PFSK-1 (cell line): ENCODE measurements at regions not wholly inside any gene's neighbourhood (a gene's known extent, or its start where the extent isn't known, plus 50 kb on each side); places are given as distances from the start of the nearest gene placed in this dataset.

ENCODE experiments used
- FOXP2 ChIP-seq: optimal IDR thresholded peaks from 2 replicates; pipeline ENCODE3; 2011; ENCODE audit warnings: borderline replicate concordance, control low read depth, inconsistent platforms; ENCODE audit not compliant: insufficient read depth; ENCODE audit errors: extremely low read length, extremely low read depth
- POLR2AphosphoS5 ChIP-seq: IDR thresholded peaks from 2 replicates; pipeline ENCODE4 v1.6.1; 2012; ENCODE audit warnings: low read depth, mild to moderate bottlenecking, control low read depth, low read length, moderate library complexity
- SIN3A ChIP-seq: IDR thresholded peaks from 2 replicates; pipeline ENCODE4 v1.6.1; 2012; ENCODE audit warnings: mild to moderate bottlenecking, low read length, moderate library complexity, borderline replicate concordance; ENCODE audit not compliant: insufficient read depth
- TAF1 ChIP-seq: IDR thresholded peaks from 2 replicates; pipeline ENCODE4 v1.6.1; 2012; ENCODE audit warnings: low read length, control low read depth, borderline replicate concordance; ENCODE audit not compliant: insufficient read depth
- TF ChIP-seq, protein P1 (sequence below), 2 experiments: IDR thresholded peaks; 2 replicates each; pipeline versions ENCODE4 v1.6.1 to v1.8.0; 2011 to 2012; ENCODE audit warnings: low read depth in 2 of 2, low read length in 2 of 2, control low read depth in 1 of 2, inconsistent platforms in 1 of 2, mild to moderate bottlenecking in 1 of 2, moderate library complexity in 1 of 2; ENCODE audit not compliant: insufficient read depth in 1 of 2

DNA sequence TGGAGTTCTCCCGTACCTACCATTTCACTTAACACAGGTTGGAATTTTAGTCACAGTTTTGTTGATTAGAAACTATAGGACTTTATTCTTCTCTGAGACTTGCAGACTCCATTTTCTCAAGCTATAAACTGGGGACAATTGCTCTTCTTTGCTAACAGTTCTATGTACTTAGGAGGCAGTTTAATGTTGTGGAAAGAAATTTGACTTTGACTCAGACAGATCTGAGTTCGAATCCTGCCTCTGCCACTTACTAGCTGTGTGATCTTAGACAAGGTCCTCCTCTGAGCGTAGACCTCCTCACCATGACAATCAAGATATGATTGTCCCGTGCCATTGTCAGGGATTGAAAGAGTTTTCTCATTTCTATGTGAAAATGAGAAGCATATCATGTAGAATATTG lies 196.4 kb upstream of the HES1 start:
- TF ChIP-seq TAF1, result no peak
- TF ChIP-seq FOXP2, result no peak
- TF ChIP-seq, protein P1, sequence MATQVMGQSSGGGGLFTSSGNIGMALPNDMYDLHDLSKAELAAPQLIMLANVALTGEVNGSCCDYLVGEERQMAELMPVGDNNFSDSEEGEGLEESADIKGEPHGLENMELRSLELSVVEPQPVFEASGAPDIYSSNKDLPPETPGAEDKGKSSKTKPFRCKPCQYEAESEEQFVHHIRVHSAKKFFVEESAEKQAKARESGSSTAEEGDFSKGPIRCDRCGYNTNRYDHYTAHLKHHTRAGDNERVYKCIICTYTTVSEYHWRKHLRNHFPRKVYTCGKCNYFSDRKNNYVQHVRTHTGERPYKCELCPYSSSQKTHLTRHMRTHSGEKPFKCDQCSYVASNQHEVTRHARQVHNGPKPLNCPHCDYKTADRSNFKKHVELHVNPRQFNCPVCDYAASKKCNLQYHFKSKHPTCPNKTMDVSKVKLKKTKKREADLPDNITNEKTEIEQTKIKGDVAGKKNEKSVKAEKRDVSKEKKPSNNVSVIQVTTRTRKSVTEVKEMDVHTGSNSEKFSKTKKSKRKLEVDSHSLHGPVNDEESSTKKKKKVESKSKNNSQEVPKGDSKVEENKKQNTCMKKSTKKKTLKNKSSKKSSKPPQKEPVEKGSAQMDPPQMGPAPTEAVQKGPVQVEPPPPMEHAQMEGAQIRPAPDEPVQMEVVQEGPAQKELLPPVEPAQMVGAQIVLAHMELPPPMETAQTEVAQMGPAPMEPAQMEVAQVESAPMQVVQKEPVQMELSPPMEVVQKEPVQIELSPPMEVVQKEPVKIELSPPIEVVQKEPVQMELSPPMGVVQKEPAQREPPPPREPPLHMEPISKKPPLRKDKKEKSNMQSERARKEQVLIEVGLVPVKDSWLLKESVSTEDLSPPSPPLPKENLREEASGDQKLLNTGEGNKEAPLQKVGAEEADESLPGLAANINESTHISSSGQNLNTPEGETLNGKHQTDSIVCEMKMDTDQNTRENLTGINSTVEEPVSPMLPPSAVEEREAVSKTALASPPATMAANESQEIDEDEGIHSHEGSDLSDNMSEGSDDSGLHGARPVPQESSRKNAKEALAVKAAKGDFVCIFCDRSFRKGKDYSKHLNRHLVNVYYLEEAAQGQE (IDR thresholded peaks at IDR 0.05; ENCODE audit: insufficient read depth in 1 of 2, low read depth in 2 of 2, low read length in 2 of 2), result no peak
- TF ChIP-seq POLR2AphosphoS5, result no peak
- no peak for TF ChIP-seq SIN3A

DNA sequence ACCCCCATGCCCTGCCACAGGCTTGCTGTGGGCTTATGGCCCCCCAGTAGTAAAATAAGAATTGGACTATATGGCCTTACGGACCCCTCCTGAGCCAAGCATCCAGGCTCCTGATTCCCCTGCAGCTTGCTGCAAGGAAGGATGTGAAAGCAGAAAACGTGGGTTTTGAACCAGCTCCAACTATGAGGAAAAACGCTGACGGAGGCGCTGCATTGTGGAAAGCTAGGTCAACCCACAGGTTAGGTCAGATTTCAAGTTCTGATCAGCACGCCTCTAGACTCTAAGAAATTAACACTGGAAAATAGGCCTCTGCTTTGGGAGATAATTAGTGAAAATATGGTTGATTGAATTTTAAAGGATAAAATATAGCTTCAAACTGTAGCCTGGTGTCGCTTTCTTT lies 195.4 kb upstream of the HES1 start:
- TF ChIP-seq POLR2AphosphoS5 (no peak), FOXP2 (no peak)

DNA sequence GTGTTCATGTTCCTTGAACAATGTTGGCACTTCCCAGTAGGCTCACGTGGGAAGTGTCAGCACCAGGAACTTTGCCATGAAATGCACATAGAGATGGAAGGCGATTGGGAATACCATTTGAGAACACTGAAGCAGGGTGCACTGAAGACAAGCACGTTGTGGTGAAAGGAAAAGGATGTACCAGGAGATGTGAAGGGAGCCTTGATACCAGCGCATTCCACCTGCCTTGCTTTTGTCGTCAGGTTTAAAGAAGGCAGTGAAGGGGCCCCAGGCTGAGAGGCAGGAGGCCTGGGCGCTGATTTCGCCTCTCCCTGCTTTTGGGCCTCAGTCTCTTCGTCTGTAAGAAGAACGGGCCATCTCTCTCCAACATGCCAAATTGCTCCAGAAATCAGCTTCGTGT lies 194.5 kb upstream of the HES1 start:
- no peak for TF ChIP-seq SIN3A
- TF ChIP-seq TAF1, result no peak
- TF ChIP-seq, protein P1 (IDR thresholded peaks at IDR 0.05; ENCODE audit: insufficient read depth in 1 of 2, low read depth in 2 of 2, low read length in 2 of 2), result no peak
- no peak for TF ChIP-seq FOXP2
- TF ChIP-seq POLR2AphosphoS5, result no peak

DNA sequence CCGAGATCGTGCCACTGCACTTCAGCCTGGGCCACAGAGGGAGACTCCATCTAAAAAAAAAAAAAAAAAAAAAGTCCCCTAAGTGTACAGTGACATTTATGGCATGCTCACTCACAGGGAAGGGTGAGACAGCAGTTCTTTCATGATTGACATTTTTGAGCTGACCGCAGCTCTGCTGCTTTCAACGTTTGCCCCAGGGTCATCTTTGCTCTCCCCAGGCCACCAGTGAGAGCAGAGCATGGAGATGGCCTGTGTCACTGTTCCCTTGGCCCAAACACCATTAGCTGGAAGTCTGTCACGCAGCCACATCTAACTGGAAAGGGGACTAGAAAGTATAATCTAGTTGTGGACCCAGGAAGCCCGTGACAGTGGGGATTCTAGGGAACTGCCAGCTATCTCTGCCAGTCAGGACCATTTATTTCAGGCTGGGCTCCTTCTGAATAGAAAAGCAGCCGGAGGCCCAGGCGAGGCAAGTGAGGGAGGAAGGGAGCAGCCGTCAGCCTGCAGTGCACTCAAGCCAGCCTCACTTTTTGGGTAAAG lies 193.4 kb upstream of the HES1 start:
- TF ChIP-seq TAF1, result no peak
- no peak for TF ChIP-seq FOXP2
- TF ChIP-seq, protein P1 (IDR thresholded peaks at IDR 0.05; ENCODE audit: insufficient read depth in 1 of 2, low read depth in 2 of 2, low read length in 2 of 2), result no peak
- TF ChIP-seq POLR2AphosphoS5, result no peak
- no peak for TF ChIP-seq SIN3A

DNA sequence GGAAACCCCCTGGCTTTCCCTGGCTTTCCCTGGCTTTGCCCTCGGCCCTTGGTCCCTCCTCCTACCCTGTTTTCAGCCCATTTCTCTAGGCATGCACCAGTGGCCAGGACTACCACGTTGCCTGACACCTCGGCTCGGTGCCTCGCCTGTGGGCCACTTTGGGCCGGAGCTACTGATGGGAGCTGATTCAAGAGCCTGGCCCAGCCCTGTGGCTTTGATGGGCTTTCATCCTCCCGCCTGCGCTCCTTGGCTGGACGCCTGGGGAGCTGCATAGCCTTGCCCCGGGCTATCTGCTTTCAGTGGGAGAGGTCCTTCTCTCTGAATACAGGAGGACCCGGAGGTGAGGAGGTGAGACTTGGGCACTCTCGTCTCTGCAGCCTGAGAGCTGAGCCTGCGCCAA lies 192.7 kb upstream of the HES1 start:
- TF ChIP-seq, protein P1 (IDR thresholded peaks at IDR 0.05; ENCODE audit: insufficient read depth in 1 of 2, low read depth in 2 of 2, low read length in 2 of 2), result no peak
- TF ChIP-seq FOXP2 (no peak), TAF1 (no peak), POLR2AphosphoS5 (no peak), SIN3A (no peak)
